ENCODE measurements at regions not wholly inside any gene's neighbourhood (a gene's known extent, or its start where the extent isn't known, plus 50 kb on each side); places are given as distances from the start of the nearest gene placed in this dataset.

- ATAC-seq = no peak
- Mint-ChIP-seq H3K27me3 (no peaks in the 10 kb centered on the region), H3K4me1 (no peaks in the 10 kb centered on the region), H3K9me3 (ENCODE audit: low read depth) (no peaks in the 10 kb centered on the region), H3K36me3 (peaks cover 1% of the 10 kb centered on the region), H3K27ac (no peak overlapping the region), H3K4me3 (no peak overlapping the region)
- no peak for DNase-seq
- CTCF ChIA-PET = interaction anchor here (1.1 kb wide), 1 partner anchor 199 kb away, joined by 3 read pairs; no protein-coding TSS in a partner anchor
Measured at GRCh38 chr2:10209406-10209935, 86.9 kb downstream of the RRM2 start.

- H3K4me3 Mint-ChIP-seq = no peak overlapping the region
- ATAC-seq (no peak), DNase-seq (no peak)
- no peaks in the 10 kb centered on the region for H3K4me1 Mint-ChIP-seq
- H3K27ac Mint-ChIP-seq = no peak overlapping the region
- H3K9me3 Mint-ChIP-seq (ENCODE audit: low read depth) = no peaks in the 10 kb centered on the region
- H3K27me3 Mint-ChIP-seq = no peaks in the 10 kb centered on the region
- peaks cover 1% of the 10 kb centered on the region for H3K36me3 Mint-ChIP-seq
- CTCF ChIA-PET = no interaction called here
Measured at GRCh38 chr2:10210336-10210735, 87.8 kb downstream of the RRM2 start.

GRCh38 chr2:10211844-10212422, 89.4 kb downstream of the RRM2 start:
- H3K27ac Mint-ChIP-seq = no peak overlapping the region
- no peaks in the 10 kb centered on the region for H3K36me3 Mint-ChIP-seq
- CTCF ChIA-PET = no interaction called here
- DNase-seq (no peak), ATAC-seq (no peak)
- no peaks in the 10 kb centered on the region for H3K27me3 Mint-ChIP-seq
- no peak overlapping the region for H3K4me3 Mint-ChIP-seq
- H3K9me3 Mint-ChIP-seq (ENCODE audit: low read depth) = no peaks in the 10 kb centered on the region
- no peaks in the 10 kb centered on the region for H3K4me1 Mint-ChIP-seq

- no peak overlapping the region for H3K4me3 Mint-ChIP-seq
- no peaks in the 10 kb centered on the region for H3K36me3 Mint-ChIP-seq
- H3K27me3 Mint-ChIP-seq = no peaks in the 10 kb centered on the region
- no peaks in the 10 kb centered on the region for H3K4me1 Mint-ChIP-seq
- ATAC-seq (no peak), DNase-seq (no peak)
- H3K9me3 Mint-ChIP-seq (ENCODE audit: low read depth) = no peaks in the 10 kb centered on the region
- H3K27ac Mint-ChIP-seq = no peak overlapping the region
- CTCF ChIA-PET = no interaction called here
Measured at GRCh38 chr2:10212827-10213226, 89.9 kb upstream of the HPCAL1 start.

GRCh38 chr2:10214179-10214578, 88.5 kb upstream of the HPCAL1 start:
- Mint-ChIP-seq H3K4me3 (no peak overlapping the region), H3K9me3 (ENCODE audit: low read depth) (no peaks in the 10 kb centered on the region), H3K4me1 (no peaks in the 10 kb centered on the region), H3K27ac (no peak overlapping the region), H3K27me3 (no peaks in the 10 kb centered on the region), H3K36me3 (no peaks in the 10 kb centered on the region)
- ATAC-seq (no peak), DNase-seq (no peak)
- CTCF ChIA-PET = interaction anchor here (1.1 kb wide), 1 partner anchor 23 kb away, joined by 3 read pairs; no protein-coding TSS in a partner anchor

GRCh38 chr2:10215393-10215935, 87.2 kb upstream of the HPCAL1 start:
- no peak overlapping the region for H3K27ac Mint-ChIP-seq
- H3K4me1 Mint-ChIP-seq = no peaks in the 10 kb centered on the region
- H3K4me3 Mint-ChIP-seq = no peak overlapping the region
- ATAC-seq (no peak), DNase-seq (no peak)
- H3K9me3 Mint-ChIP-seq (ENCODE audit: low read depth) = no peaks in the 10 kb centered on the region
- CTCF ChIA-PET = no interaction called here
- no peaks in the 10 kb centered on the region for H3K27me3 Mint-ChIP-seq
- no peaks in the 10 kb centered on the region for H3K36me3 Mint-ChIP-seq

- CTCF ChIA-PET = no interaction called here
- ATAC-seq = no peak
- no peaks in the 10 kb centered on the region for H3K9me3 Mint-ChIP-seq (ENCODE audit: low read depth)
Measured at GRCh38 chr2:10216677-10217488, 85.8 kb upstream of the HPCAL1 start.

GRCh38 chr2:10217489-10218435, 84.9 kb upstream of the HPCAL1 start:
- Mint-ChIP-seq H3K4me1 (peaks cover 3% of the 10 kb centered on the region), H3K27me3 (no peaks in the 10 kb centered on the region)

More at GRCh38 chr2:10216677-10217488, 85.8 kb upstream of the HPCAL1 start:
- no peak overlapping the region for H3K4me3 Mint-ChIP-seq
- H3K27ac Mint-ChIP-seq = no peak overlapping the region
- no peaks in the 10 kb centered on the region for H3K36me3 Mint-ChIP-seq
- DNase-seq = no peak
- H3K4me1 Mint-ChIP-seq = no peaks in the 10 kb centered on the region
- no peaks in the 10 kb centered on the region for H3K27me3 Mint-ChIP-seq

GRCh38 chr2:10220045-10220901, 82.4 kb upstream of the HPCAL1 start:
- no peaks in the 10 kb centered on the region for H3K27me3 Mint-ChIP-seq
- H3K27ac Mint-ChIP-seq = no peak overlapping the region
- no peak overlapping the region for H3K4me3 Mint-ChIP-seq
- CTCF ChIA-PET = no interaction called here
- H3K9me3 Mint-ChIP-seq (ENCODE audit: low read depth) = no peaks in the 10 kb centered on the region
- no peaks in the 10 kb centered on the region for H3K36me3 Mint-ChIP-seq
- peaks cover 7% of the 10 kb centered on the region for H3K4me1 Mint-ChIP-seq
- DNase-seq (no peak), ATAC-seq (no peak)

More at GRCh38 chr2:10217489-10218435, 84.9 kb upstream of the HPCAL1 start:
- Mint-ChIP-seq H3K27ac (no peak overlapping the region), H3K4me3 (no peak overlapping the region), H3K36me3 (no peaks in the 10 kb centered on the region), H3K9me3 (ENCODE audit: low read depth) (no peaks in the 10 kb centered on the region)
- CTCF ChIA-PET = no interaction called here
- ATAC-seq = no peak
- DNase-seq = no peak

- ATAC-seq (no peak), DNase-seq (no peak)
- Mint-ChIP-seq H3K9me3 (ENCODE audit: low read depth) (no peaks in the 10 kb centered on the region), H3K4me1 (peaks cover 7% of the 10 kb centered on the region), H3K27ac (no peak overlapping the region), H3K36me3 (no peaks in the 10 kb centered on the region), H3K4me3 (no peak overlapping the region), H3K27me3 (no peaks in the 10 kb centered on the region)
- CTCF ChIA-PET = no interaction called here
Measured at GRCh38 chr2:10220902-10221391, 81.8 kb upstream of the HPCAL1 start.

GRCh38 chr2:10221443-10221842, 81.3 kb upstream of the HPCAL1 start:
- Mint-ChIP-seq H3K4me3 (no peak overlapping the region), H3K27ac (no peak overlapping the region), H3K27me3 (no peaks in the 10 kb centered on the region), H3K9me3 (ENCODE audit: low read depth) (no peaks in the 10 kb centered on the region), H3K4me1 (peaks cover 7% of the 10 kb centered on the region), H3K36me3 (no peaks in the 10 kb centered on the region)
- DNase-seq (no peak), ATAC-seq (no peak)
- CTCF ChIA-PET = interaction anchor here (1.6 kb wide), 1 partner anchor 214 kb away, joined by 4 read pairs; no protein-coding TSS in a partner anchor
